ENCODE measurements at regions not wholly inside any gene's neighbourhood (a gene's known extent, or its start where the extent isn't known, plus 50 kb on each side); places are given as distances from the start of the nearest gene placed in this dataset.
A peak's percentile ranks its signal among the peaks of the same experiment; 100 is the strongest.

DNA sequence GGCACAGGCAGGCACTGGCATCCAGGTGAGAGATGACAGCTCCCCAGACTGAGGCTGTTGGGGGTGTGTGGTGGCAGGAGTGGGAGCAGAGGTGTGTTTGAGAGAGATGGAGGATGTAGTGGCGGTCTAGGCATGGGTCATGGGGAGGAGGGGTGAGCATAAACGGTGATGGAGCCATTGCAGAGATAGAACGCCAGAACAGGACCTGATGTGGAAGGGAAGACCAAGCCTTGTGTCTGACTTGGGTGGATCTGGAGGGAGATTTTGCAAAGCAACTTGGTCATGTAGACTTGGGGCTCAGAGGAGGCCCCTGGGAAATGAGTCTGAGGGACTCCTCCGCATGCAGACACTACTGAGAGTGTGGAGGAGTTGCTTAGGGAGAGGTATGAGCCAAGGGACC lies 50.0 kb upstream of the CLDN5 start:
- Histone ChIP-seq H3K27me3 (peaks cover 0 to 2% (median 0%) of the 10 kb centered on the region in 9 donors), H3K4me1 (peaks cover 0 to 47% (median 25%) of the 10 kb centered on the region in 12 donors), H3K36me3 (no peaks in the 10 kb centered on the region), H3K9me3 (no peaks in the 10 kb centered on the region), H3K4me3 (no peak overlapping the region), H3K27ac (no peak overlapping the region)
- DNase-seq (no peak), ATAC-seq (no peak)
- no peak for TF ChIP-seq POLR2A (IDR thresholded peaks at IDR 0.05)
- no peak for TF ChIP-seq CTCF (IDR thresholded peaks at IDR 0.05)
- intact Hi-C loops (cut with DNase I) = no loop called here
- 93 to 97% (median 95%) methylated on average over 4 of the region's 4 CpGs for WGBS, 4 donors

DNA sequence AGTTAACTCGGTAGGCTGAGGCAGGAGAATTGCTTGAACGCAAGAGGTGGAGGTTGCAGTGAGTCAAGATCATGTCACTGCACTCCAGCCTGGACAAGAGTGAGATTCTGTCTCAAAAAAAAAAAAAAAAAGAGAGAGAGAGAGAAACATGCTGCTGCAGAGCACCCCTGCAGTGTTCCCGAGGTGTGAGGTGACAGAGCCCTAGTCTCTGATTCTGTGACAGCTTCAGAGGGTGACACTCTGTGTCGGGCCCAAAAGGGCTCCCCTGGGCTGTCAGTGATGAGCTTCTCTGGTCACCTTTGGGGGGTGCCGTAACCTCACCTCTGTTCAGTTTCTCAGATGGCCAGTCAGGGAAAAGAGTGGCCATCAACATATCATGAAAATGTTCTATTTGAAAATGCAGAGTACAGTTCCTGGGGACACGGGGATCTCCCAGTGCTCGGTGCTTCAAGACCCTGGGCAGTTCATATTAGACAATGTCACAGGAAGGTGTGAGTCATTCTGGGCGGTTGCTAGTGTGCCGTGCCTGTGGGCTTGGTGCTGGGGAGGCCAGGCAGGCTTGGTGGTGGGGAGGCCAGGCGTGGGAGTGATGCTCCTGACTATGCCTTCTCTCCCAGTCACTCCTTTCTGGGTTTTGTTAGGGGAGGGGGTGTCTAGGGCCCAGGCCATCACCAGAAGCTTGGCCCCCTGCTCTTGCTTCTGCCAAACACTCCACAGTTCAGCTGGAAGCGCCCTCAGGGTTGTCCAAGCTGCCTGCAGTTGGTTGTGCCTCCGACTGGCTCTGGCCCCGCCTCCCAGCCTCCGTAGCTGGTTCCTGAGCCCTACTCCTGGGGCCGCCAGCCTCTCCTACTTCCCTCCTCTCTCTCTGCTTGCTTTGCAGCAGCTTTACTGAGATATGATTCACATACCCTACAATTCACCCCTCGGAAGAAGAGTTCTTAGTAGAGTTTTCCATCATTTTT lies 52.5 kb upstream of the CLDN5 start:
- ATAC-seq = peak; percentile 76 to 83 (median 80)
- DNase-seq = peak in 4 of 5 donors; percentile 44 to 70 (median 52)
- Histone ChIP-seq H3K27me3 (peaks cover 0 to 2% (median 0%) of the 10 kb centered on the region in 9 donors), H3K4me1 (peaks cover 0 to 47% (median 24%) of the 10 kb centered on the region in 12 donors), H3K27ac (peak overlapping the region; percentile 37 to 78 (median 62)), H3K36me3 (no peaks in the 10 kb centered on the region), H3K9me3 (no peaks in the 10 kb centered on the region), H3K4me3 (no peak overlapping the region)
- intact Hi-C loops (cut with DNase I) = loop anchor here in 4 of 10 donors (2.0 to 5.0 kb wide), 3 partner anchors 46 to 54 kb away; partner anchors contain the start of gene CLDN5 (in 3 of the 4)
- 44 to 47% (median 46%) methylated on average over 13 to 16 of the region's 16 CpGs for WGBS, 4 donors
- no peak for TF ChIP-seq CTCF (IDR thresholded peaks at IDR 0.05)
- no peak for TF ChIP-seq POLR2A (IDR thresholded peaks at IDR 0.05)

- intact Hi-C loops (cut with DNase I) = loop anchor here in 4 of 10 donors (2.0 to 5.0 kb wide), 3 partner anchors 45 to 55 kb away; partner anchors contain the start of gene CLDN5 (in 3 of the 4)
- no peaks in the 10 kb centered on the region for H3K9me3 ChIP-seq
- peak overlapping the region; percentile 37 to 78 (median 58) for H3K27ac ChIP-seq
- peaks cover 0 to 2% (median 0%) of the 10 kb centered on the region in 9 donors for H3K27me3 ChIP-seq
- DNase-seq (no peak), ATAC-seq (no peak)
- peaks cover 0 to 44% (median 20%) of the 10 kb centered on the region in 12 donors for H3K4me1 ChIP-seq
- no peak overlapping the region for H3K4me3 ChIP-seq
- H3K36me3 ChIP-seq = no peaks in the 10 kb centered on the region
- 60 to 68% (median 67%) methylated on average over 9 to 10 of the region's 10 CpGs for WGBS, 4 donors
- TF ChIP-seq CTCF (IDR thresholded peaks at IDR 0.05) = no peak
- no peak for TF ChIP-seq POLR2A (IDR thresholded peaks at IDR 0.05)
Measured at GRCh38 chr22:19577422-19577966, 53.3 kb upstream of the CLDN5 start.
